Panc1 (cell line): ENCODE measurements at regions not wholly inside any gene's neighbourhood (a gene's known extent, or its start where the extent isn't known, plus 50 kb on each side); places are given as distances from the start of the nearest gene placed in this dataset.

Experiments used
- ATAC-seq: fragments of 200-7000 bp; cut with Tn5 transposase; 2 replicates; pipeline ENCODE4 v1.9.1; 2020; ENCODE audit warnings: mild to moderate bottlenecking, moderate library complexity
- BruUV-seq: library from RNA; stranded (reverse); fragments of 400-500 nt; replicated peaks from 2 replicates; lab custom pipeline; 2021; lab: Mats Ljungman, UMichigan
- CTCF ChIA-PET: fragments of 300-600 bp; sonication (Branson Sonifier 250); formaldehyde crosslinking; loops from one replicate; lab custom pipeline; 2022; ENCODE audit warnings: antibody characterized with exemption; lab: Charles Lee
- POLR2A ChIA-PET: fragments of 300-600 bp; sonication (Branson Sonifier 250); formaldehyde crosslinking; loops from one replicate; lab custom pipeline; 2022; ENCODE audit warnings: antibody characterized with exemption; lab: Charles Lee
- DNase-seq: peaks from one replicate; pipeline ENCODE4 v3.0.0-alpha.2; 2010; ENCODE audit warnings: low read depth, low spot score
- H3K27ac ChIP-seq: 2 replicates; pipeline ENCODE4 v1.5.1; 2011; ENCODE audit warnings: mild to moderate bottlenecking, low read length, inconsistent platforms
- H3K27me3 ChIP-seq: fragments of 200-500 bp; sonication (Bioruptor generic); 2 replicates; pipeline ENCODE4 v1.6.0; 2014; ENCODE audit warnings: low read length, inconsistent platforms; ENCODE audit not compliant: control insufficient read depth, insufficient read depth
- H3K36me3 ChIP-seq: fragments of 200-500 bp; sonication (Bioruptor generic); 2 replicates; pipeline ENCODE4 v1.5.1; 2014; ENCODE audit warnings: inconsistent platforms, mild to moderate bottlenecking, low read length, moderate library complexity; ENCODE audit not compliant: control insufficient read depth, insufficient read depth
- H3K4me1 ChIP-seq: 2 replicates; pipeline ENCODE4 v1.5.1; 2011; ENCODE audit warnings: inconsistent platforms, mild to moderate bottlenecking, low read length, moderate library complexity; ENCODE audit not compliant: control insufficient read depth, insufficient read depth
- H3K4me3 ChIP-seq, 2 experiments: 2 replicates each; pipeline ENCODE4 v1.5.1; 2011 to 2012; ENCODE audit warnings: low read depth in 2 of 2, low read length in 2 of 2, mild to moderate bottlenecking in 2 of 2, inconsistent platforms in 1 of 2, moderate library complexity in 1 of 2
- H3K9me3 ChIP-seq: fragments of 200-500 bp; sonication (Bioruptor generic); 2 replicates; pipeline ENCODE4 v1.5.1; 2014; ENCODE audit warnings: low read depth, mild to moderate bottlenecking, inconsistent platforms, low read length, moderate library complexity; ENCODE audit not compliant: control insufficient read depth, insufficient read depth
- POLR2AphosphoS5 ChIP-seq: IDR thresholded peaks from 2 replicates; pipeline ENCODE4 v1.6.1; 2012; ENCODE audit warnings: mild to moderate bottlenecking, low read depth, low read length, moderate library complexity
- REST ChIP-seq, 2 experiments: IDR thresholded peaks; 2 replicates each; pipeline ENCODE4 v1.6.1; 2011 to 2012; ENCODE audit warnings: low read depth in 2 of 2, control low read depth in 1 of 2, low read length in 1 of 2, mild to moderate bottlenecking in 1 of 2, moderate library complexity in 1 of 2; ENCODE audit not compliant: insufficient read depth in 1 of 2
- SIN3A ChIP-seq: IDR thresholded peaks from 2 replicates; pipeline ENCODE4 v1.6.1; 2012; ENCODE audit warnings: low read depth, mild to moderate bottlenecking, low read length, moderate library complexity, borderline replicate concordance; ENCODE audit not compliant: insufficient read depth
- TCF7L2 ChIP-seq: IDR thresholded peaks from 2 replicates; pipeline ENCODE4 v1.6.1; 2011; ENCODE audit warnings: mild to moderate bottlenecking, low read depth, low read length, inconsistent platforms
- in situ Hi-C: cut with HindIII; loops from 2 replicates; pipeline ENCODE4 v1.10.0; 2016; ENCODE audit warnings: low sequenced_read_pairs, low pct_unique_long_range_greater_than_20kb
- intact Hi-C: fragments of 100-400 bp; cut with micrococcal nuclease; formaldehyde crosslinking; loops from one replicate; pipeline ENCODE4 v1.10.0; 2022; ENCODE audit not compliant: unreplicated experiment
- TF ChIP-seq, protein P1 (sequence below): fragments of 450-650 bp; IDR thresholded peaks from 2 replicates; pipeline ENCODE4 v1.5.1; 2017; ENCODE audit warnings: mild to moderate bottlenecking

- Histone ChIP-seq H3K4me1 (no peaks in the 10 kb centered on the region), H3K27me3 (no peaks in the 10 kb centered on the region), H3K27ac (no peak overlapping the region), H3K9me3 (no peaks in the 10 kb centered on the region), H3K4me3 (no peak overlapping the region), H3K36me3 (no peaks in the 10 kb centered on the region)
- ATAC-seq: no peak
- no peak for DNase-seq
- TF ChIP-seq REST (IDR thresholded peaks at IDR 0.05; ENCODE audit: insufficient read depth in 1 of 2, low read depth in 2 of 2, low read length in 1 of 2): no peak
- no peak for TF ChIP-seq POLR2AphosphoS5
- no peak for TF ChIP-seq TCF7L2
- TF ChIP-seq, protein P1, sequence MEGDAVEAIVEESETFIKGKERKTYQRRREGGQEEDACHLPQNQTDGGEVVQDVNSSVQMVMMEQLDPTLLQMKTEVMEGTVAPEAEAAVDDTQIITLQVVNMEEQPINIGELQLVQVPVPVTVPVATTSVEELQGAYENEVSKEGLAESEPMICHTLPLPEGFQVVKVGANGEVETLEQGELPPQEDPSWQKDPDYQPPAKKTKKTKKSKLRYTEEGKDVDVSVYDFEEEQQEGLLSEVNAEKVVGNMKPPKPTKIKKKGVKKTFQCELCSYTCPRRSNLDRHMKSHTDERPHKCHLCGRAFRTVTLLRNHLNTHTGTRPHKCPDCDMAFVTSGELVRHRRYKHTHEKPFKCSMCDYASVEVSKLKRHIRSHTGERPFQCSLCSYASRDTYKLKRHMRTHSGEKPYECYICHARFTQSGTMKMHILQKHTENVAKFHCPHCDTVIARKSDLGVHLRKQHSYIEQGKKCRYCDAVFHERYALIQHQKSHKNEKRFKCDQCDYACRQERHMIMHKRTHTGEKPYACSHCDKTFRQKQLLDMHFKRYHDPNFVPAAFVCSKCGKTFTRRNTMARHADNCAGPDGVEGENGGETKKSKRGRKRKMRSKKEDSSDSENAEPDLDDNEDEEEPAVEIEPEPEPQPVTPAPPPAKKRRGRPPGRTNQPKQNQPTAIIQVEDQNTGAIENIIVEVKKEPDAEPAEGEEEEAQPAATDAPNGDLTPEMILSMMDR: no peak
- TF ChIP-seq SIN3A: no peak
- BruUV-seq: no TSS peak
- POLR2A ChIA-PET: no interaction called here
- in situ Hi-C loops: no loop called here
- intact Hi-C loops: no loop called here
- CTCF ChIA-PET: no interaction called here
These were observed 802.8 kb downstream of the DIAPH3 start for GRCh38 chr13:59360916-59361315.

DNA sequence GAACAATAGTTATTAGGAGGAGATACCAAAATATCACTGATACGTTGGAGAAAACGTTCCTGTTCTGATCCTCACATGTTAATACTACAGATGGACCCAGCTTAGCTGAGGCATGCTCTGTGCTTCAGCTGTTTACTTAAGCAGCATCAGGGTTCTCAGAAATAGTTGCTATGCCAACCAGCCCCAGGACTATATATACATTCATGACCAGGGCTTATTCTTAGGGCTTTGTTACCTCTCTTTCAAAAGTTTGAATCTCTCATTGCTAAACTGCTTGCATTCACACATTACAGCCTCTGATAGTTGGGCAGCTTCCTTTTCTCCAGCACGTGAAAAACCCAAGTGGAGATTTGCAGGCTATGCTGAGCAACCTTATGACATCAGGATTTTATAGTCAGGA lies 800.4 kb downstream of the DIAPH3 start:
- no peaks in the 10 kb centered on the region for H3K27me3 ChIP-seq
- TF ChIP-seq POLR2AphosphoS5 (no peak), TCF7L2 (no peak), REST (IDR thresholded peaks at IDR 0.05; ENCODE audit: insufficient read depth in 1 of 2, low read depth in 2 of 2, low read length in 1 of 2) (no peak), SIN3A (no peak)
- TF ChIP-seq, protein P1: no peak
- BruUV-seq: no TSS peak
- DNase-seq: no peak
- CTCF ChIA-PET: no interaction called here
- no peaks in the 10 kb centered on the region for H3K36me3 ChIP-seq
- intact Hi-C loops: no loop called here
- in situ Hi-C loops: no loop called here
- ATAC-seq: no peak
- POLR2A ChIA-PET: no interaction called here
- no peak overlapping the region for H3K27ac ChIP-seq
- no peaks in the 10 kb centered on the region for H3K4me1 ChIP-seq
- H3K9me3 ChIP-seq: no peaks in the 10 kb centered on the region
- H3K4me3 ChIP-seq: no peak overlapping the region
